Hepatocyte (in vitro differentiated cells): ENCODE measurements at regions not wholly inside any gene's neighbourhood (a gene's known extent, or its start where the extent isn't known, plus 50 kb on each side); places are given as distances from the start of the nearest gene placed in this dataset.
A peak's percentile ranks its signal among the peaks of the same experiment; 100 is the strongest.

ENCODE experiments used
- DNase-seq: peaks from one replicate; pipeline ENCODE4 v3.0.0-alpha.2; 2016; ENCODE audit warnings: low spot score
- H2AFZ ChIP-seq: fragments of 200-600 bp; sonication (generic); 2 replicates; pipeline ENCODE4 v1.6.0; 2016; ENCODE audit warnings: antibody characterized with exemption, mild to moderate bottlenecking
- H3K27ac ChIP-seq: fragments of 200-600 bp; sonication (generic); 2 replicates; pipeline ENCODE4 v1.5.1; 2016; ENCODE audit warnings: mild to moderate bottlenecking
- H3K27me3 ChIP-seq: fragments of 200-600 bp; sonication (generic); 2 replicates; pipeline ENCODE4 v1.6.1; 2016
- H3K36me3 ChIP-seq: fragments of 200-600 bp; sonication (generic); replicated peaks from 2 replicates; pipeline ENCODE4 v1.5.1; 2016; ENCODE audit warnings: low read depth; ENCODE audit not compliant: insufficient read depth
- H3K4me1 ChIP-seq: fragments of 200-600 bp; sonication (generic); 2 replicates; pipeline ENCODE4 v1.5.1; 2016; ENCODE audit warnings: mild to moderate bottlenecking, moderate library complexity; ENCODE audit not compliant: insufficient read depth
- H3K4me2 ChIP-seq: fragments of 200-600 bp; sonication (generic); 2 replicates; pipeline ENCODE4 v1.6.0; 2016
- H3K4me3 ChIP-seq: fragments of 200-600 bp; sonication (generic); 2 replicates; pipeline ENCODE4 v1.5.1; 2016; ENCODE audit warnings: mild to moderate bottlenecking
- H3K79me2 ChIP-seq: fragments of 200-600 bp; sonication (generic); 2 replicates; pipeline ENCODE4 v1.6.0; 2017; ENCODE audit warnings: mild to moderate bottlenecking
- H3K9me2 ChIP-seq: fragments of 200-600 bp; sonication (generic); replicated peaks from 2 replicates; pipeline ENCODE4 v1.6.0; 2017; ENCODE audit warnings: mild to moderate bottlenecking; ENCODE audit not compliant: insufficient read depth
- H3K9me3 ChIP-seq: fragments of 200-600 bp; sonication (generic); 2 replicates; pipeline ENCODE4 v1.5.1; 2016; ENCODE audit warnings: low read depth, mild to moderate bottlenecking
- H4K20me1 ChIP-seq: fragments of 200-600 bp; sonication (generic); 2 replicates; pipeline ENCODE4 v1.6.0; 2016; ENCODE audit warnings: mild to moderate bottlenecking; ENCODE audit not compliant: insufficient read depth, poor library complexity, severe bottlenecking
- EZH2 ChIP-seq: fragments of 200-600 bp; sonication (generic); IDR thresholded peaks from 2 replicates; pipeline ENCODE4 v1.6.1; 2016; ENCODE audit warnings: antibody characterized with exemption, mild to moderate bottlenecking, borderline replicate concordance
- EZH2phosphoT487 ChIP-seq: fragments of 200-600 bp; sonication (generic); IDR thresholded peaks from one replicate; pipeline ENCODE4 v1.6.1; 2018; ENCODE audit warnings: antibody characterized with exemption, mild to moderate bottlenecking, low read depth, moderate library complexity; ENCODE audit not compliant: unreplicated experiment, severe bottlenecking
- WGBS: methylation state at CpG from one replicate; pipeline ENCODE4 v1.1.6; 2016; ENCODE audit warnings: low lambda C conversion rate; ENCODE audit errors: missing lambda C conversion rate; 5-methylcytosine and 5-hydroxymethylcytosine counted together
- TF ChIP-seq, protein P1 (sequence below): fragments of 200-600 bp; sonication (generic); IDR thresholded peaks from 2 replicates; pipeline ENCODE4 v1.5.1; 2016; ENCODE audit warnings: antibody characterized with exemption, mild to moderate bottlenecking; ENCODE audit not compliant: poor library complexity

- no peaks in the 10 kb centered on the region for H3K9me3 ChIP-seq
- WGBS = 50% methylated on average over 2 of the region's 2 CpGs
- H3K4me3 ChIP-seq = no peak overlapping the region
- H3K79me2 ChIP-seq = no peaks in the 10 kb centered on the region
- H2AFZ ChIP-seq = no peak overlapping the region
- peaks cover 16% of the 10 kb centered on the region for H3K4me1 ChIP-seq
- no peaks in the 10 kb centered on the region for H3K9me2 ChIP-seq
- no peak for DNase-seq
- H3K27me3 ChIP-seq = no peaks in the 10 kb centered on the region
- no peaks in the 10 kb centered on the region for H3K36me3 ChIP-seq
- no peak overlapping the region for H3K4me2 ChIP-seq
- H4K20me1 ChIP-seq = no peaks in the 10 kb centered on the region
- H3K27ac ChIP-seq = peak overlapping the region; percentile 63
- TF ChIP-seq, protein P1, sequence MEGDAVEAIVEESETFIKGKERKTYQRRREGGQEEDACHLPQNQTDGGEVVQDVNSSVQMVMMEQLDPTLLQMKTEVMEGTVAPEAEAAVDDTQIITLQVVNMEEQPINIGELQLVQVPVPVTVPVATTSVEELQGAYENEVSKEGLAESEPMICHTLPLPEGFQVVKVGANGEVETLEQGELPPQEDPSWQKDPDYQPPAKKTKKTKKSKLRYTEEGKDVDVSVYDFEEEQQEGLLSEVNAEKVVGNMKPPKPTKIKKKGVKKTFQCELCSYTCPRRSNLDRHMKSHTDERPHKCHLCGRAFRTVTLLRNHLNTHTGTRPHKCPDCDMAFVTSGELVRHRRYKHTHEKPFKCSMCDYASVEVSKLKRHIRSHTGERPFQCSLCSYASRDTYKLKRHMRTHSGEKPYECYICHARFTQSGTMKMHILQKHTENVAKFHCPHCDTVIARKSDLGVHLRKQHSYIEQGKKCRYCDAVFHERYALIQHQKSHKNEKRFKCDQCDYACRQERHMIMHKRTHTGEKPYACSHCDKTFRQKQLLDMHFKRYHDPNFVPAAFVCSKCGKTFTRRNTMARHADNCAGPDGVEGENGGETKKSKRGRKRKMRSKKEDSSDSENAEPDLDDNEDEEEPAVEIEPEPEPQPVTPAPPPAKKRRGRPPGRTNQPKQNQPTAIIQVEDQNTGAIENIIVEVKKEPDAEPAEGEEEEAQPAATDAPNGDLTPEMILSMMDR = no peak
- TF ChIP-seq EZH2phosphoT487 = no peak
- no peak for TF ChIP-seq EZH2
Observed at GRCh38 chr13:76637641-76638141, 248.5 kb downstream of the KCTD12 start.

- no peak overlapping the region for H3K4me3 ChIP-seq
- no peaks in the 10 kb centered on the region for H3K36me3 ChIP-seq
- no peaks in the 10 kb centered on the region for H3K79me2 ChIP-seq
- no peak overlapping the region for H2AFZ ChIP-seq
- H3K9me2 ChIP-seq = no peaks in the 10 kb centered on the region
- H3K9me3 ChIP-seq = no peaks in the 10 kb centered on the region
- H4K20me1 ChIP-seq = no peaks in the 10 kb centered on the region
- H3K4me1 ChIP-seq = peaks cover 16% of the 10 kb centered on the region
- DNase-seq = no peak
- H3K4me2 ChIP-seq = no peak overlapping the region
- peak overlapping the region; percentile 66 for H3K27ac ChIP-seq
- no peak for TF ChIP-seq EZH2
- TF ChIP-seq EZH2phosphoT487 = no peak
- TF ChIP-seq, protein P1 = no peak
- 86% methylated on average over 2 of the region's 2 CpGs for WGBS
- no peaks in the 10 kb centered on the region for H3K27me3 ChIP-seq
Observed at GRCh38 chr13:76636829-76637228, 249.4 kb downstream of the KCTD12 start.

GRCh38 chr13:76635232-76636230, 250.7 kb downstream of the KCTD12 start:
- Histone ChIP-seq H3K27me3 (no peaks in the 10 kb centered on the region), H3K27ac (peak overlapping the region; percentile 77), H3K4me3 (no peak overlapping the region), H3K4me2 (no peak overlapping the region), H3K9me3 (no peaks in the 10 kb centered on the region), H3K36me3 (no peaks in the 10 kb centered on the region), H3K9me2 (no peaks in the 10 kb centered on the region), H2AFZ (no peak overlapping the region), H4K20me1 (no peaks in the 10 kb centered on the region), H3K79me2 (no peaks in the 10 kb centered on the region), H3K4me1 (peaks cover 11% of the 10 kb centered on the region)
- TF ChIP-seq EZH2phosphoT487 = peak; percentile 46
- TF ChIP-seq, protein P1 = no peak
- 85% methylated on average over 7 of the region's 7 CpGs for WGBS
- DNase-seq = peak; percentile 18
